GM18951 (cell line): ENCODE measurements at regions not wholly inside any gene's neighbourhood (a gene's known extent, or its start where the extent isn't known, plus 50 kb on each side); places are given as distances from the start of the nearest gene placed in this dataset.
"Not testable (repeated sequence)": the region's sequence is repeated elsewhere in the genome, so short reads cannot be mapped to it uniquely, and the experiment has no call there.

ENCODE experiments used
- POLR2A ChIP-seq: IDR thresholded peaks from 4 replicates; pipeline ENCODE4 v1.6.1; 2011; ENCODE audit warnings: mild to moderate bottlenecking; ENCODE audit not compliant: insufficient read length, insufficient read depth; ENCODE audit errors: extremely low read depth
- in situ Hi-C: fragments of 300-500 bp; cut with MboI; formaldehyde crosslinking; loops from one replicate; pipeline ENCODE4 v1.12.0; 2022; ENCODE audit warnings: low sequenced_read_pairs, mixed read lengths, inconsistent platforms; ENCODE audit not compliant: unreplicated experiment

GRCh38 chr10:3382092-3382491 is 209.5 kb upstream of the PITRM1 start:
- no peak for TF ChIP-seq POLR2A
- in situ Hi-C loops, result no loop called here

- no peak for TF ChIP-seq POLR2A
- in situ Hi-C loops, result no loop called here
These were observed 207.9 kb upstream of the PITRM1 start for GRCh38 chr10:3380406-3381050.

- in situ Hi-C loops, result no loop called here
- no peak for TF ChIP-seq POLR2A
These were observed 204.0 kb upstream of the PITRM1 start for GRCh38 chr10:3376631-3377030.

- in situ Hi-C loops, result no loop called here
- TF ChIP-seq POLR2A, result no peak
These were observed 202.9 kb upstream of the PITRM1 start for GRCh38 chr10:3375505-3375904.

GRCh38 chr10:3374914-3375313 is 202.3 kb upstream of the PITRM1 start:
- TF ChIP-seq POLR2A, result no peak
- in situ Hi-C loops, result no loop called here

- in situ Hi-C loops, result not testable (repeated sequence)
These were observed 200.9 kb upstream of the PITRM1 start for GRCh38 chr10:3373374-3374027.

- no peak for TF ChIP-seq POLR2A
These were observed 199.7 kb upstream of the PITRM1 start for GRCh38 chr10:3372281-3372680.

GRCh38 chr10:3371624-3372023 is 199.0 kb upstream of the PITRM1 start:
- in situ Hi-C loops, result not testable (repeated sequence)

More at GRCh38 chr10:3372281-3372680, 199.7 kb upstream of the PITRM1 start:
- in situ Hi-C loops, result no loop called here

GRCh38 chr10:3366735-3367405 is 194.3 kb upstream of the PITRM1 start:
- in situ Hi-C loops, result no loop called here
- no peak for TF ChIP-seq POLR2A

GRCh38 chr10:3366043-3366442 is 193.5 kb upstream of the PITRM1 start:
- in situ Hi-C loops, result no loop called here
- no peak for TF ChIP-seq POLR2A

- in situ Hi-C loops, result no loop called here
- TF ChIP-seq POLR2A, result no peak
These were observed 193.0 kb upstream of the PITRM1 start for GRCh38 chr10:3365630-3366029.

- in situ Hi-C loops, result no loop called here
- TF ChIP-seq POLR2A, result no peak
These were observed 192.3 kb upstream of the PITRM1 start for GRCh38 chr10:3364768-3365480.

GRCh38 chr10:3363311-3364045 is 190.9 kb upstream of the PITRM1 start:
- in situ Hi-C loops, result no loop called here
- no peak for TF ChIP-seq POLR2A

GRCh38 chr10:3362394-3362793 is 189.8 kb upstream of the PITRM1 start:
- TF ChIP-seq POLR2A, result no peak
- in situ Hi-C loops, result no loop called here
